ENCODE measurements at regions not wholly inside any gene's neighbourhood (a gene's known extent, or its start where the extent isn't known, plus 50 kb on each side); places are given as distances from the start of the nearest gene placed in this dataset.

GRCh38 chr20:9963029-9963428 is 71.8 kb upstream of the ANKEF1 start:
- TF ChIP-seq CTCF (IDR thresholded peaks at IDR 0.05) = no peak

GRCh38 chr20:9958693-9959092 is 76.1 kb upstream of the ANKEF1 start:
- TF ChIP-seq CTCF (IDR thresholded peaks at IDR 0.05) = no peak

GRCh38 chr20:9955646-9956045 is 79.1 kb upstream of the ANKEF1 start:
- TF ChIP-seq CTCF (IDR thresholded peaks at IDR 0.05) = no peak

GRCh38 chr20:9949563-9949962 is 85.2 kb upstream of the ANKEF1 start:
- TF ChIP-seq CTCF (IDR thresholded peaks at IDR 0.05) = no peak

- TF ChIP-seq CTCF (IDR thresholded peaks at IDR 0.05) = no peak
These were observed 89.4 kb upstream of the ANKEF1 start for GRCh38 chr20:9945408-9945807.

- no peak for TF ChIP-seq CTCF (IDR thresholded peaks at IDR 0.05)
These were observed 92.1 kb upstream of the ANKEF1 start for GRCh38 chr20:9942736-9943135.

- no peak for TF ChIP-seq CTCF (IDR thresholded peaks at IDR 0.05)
These were observed 94.5 kb upstream of the ANKEF1 start for GRCh38 chr20:9940329-9940728.

- no peak for TF ChIP-seq CTCF (IDR thresholded peaks at IDR 0.05)
These were observed 95.6 kb upstream of the ANKEF1 start for GRCh38 chr20:9939231-9939630.
